Activated CD4-positive, alpha-beta T cell treated with anti-CD3 and anti-CD28 coated beads, Interleukin-2, amount 10 ng/mL, durations not matched to agents 24 days and 14 days (primary cell): ENCODE measurements at regions not wholly inside any gene's neighbourhood (a gene's known extent, or its start where the extent isn't known, plus 50 kb on each side); places are given as distances from the start of the nearest gene placed in this dataset.

Source experiments
- DNase-seq: peaks from one replicate; pipeline ENCODE4 v3.0.0; 2022
- H3K27ac Mint-ChIP-seq: one replicate; pipeline ENCODE4 v1.8.0; 2022; ENCODE audit warnings: mild to moderate bottlenecking, mixed read lengths
- H3K27me3 Mint-ChIP-seq: one replicate; pipeline ENCODE4 v1.8.0; 2022; ENCODE audit warnings: mixed read lengths
- H3K36me3 Mint-ChIP-seq: one replicate; pipeline ENCODE4 v1.8.0; 2022; ENCODE audit warnings: low read depth, mild to moderate bottlenecking, mixed read lengths
- H3K4me1 Mint-ChIP-seq: one replicate; pipeline ENCODE4 v1.8.0; 2021; ENCODE audit warnings: mixed read lengths
- H3K4me3 Mint-ChIP-seq: one replicate; pipeline ENCODE4 v1.8.0; 2022; ENCODE audit warnings: mild to moderate bottlenecking, moderate library complexity, mixed read lengths
- H3K9me3 Mint-ChIP-seq: one replicate; pipeline ENCODE4 v1.8.0; 2021; ENCODE audit warnings: mixed read lengths
- intact Hi-C: fragments of 100-400 bp; cut with micrococcal nuclease; formaldehyde crosslinking; loops from one replicate; pipeline ENCODE4 v1.15.1; 2023

DNA sequence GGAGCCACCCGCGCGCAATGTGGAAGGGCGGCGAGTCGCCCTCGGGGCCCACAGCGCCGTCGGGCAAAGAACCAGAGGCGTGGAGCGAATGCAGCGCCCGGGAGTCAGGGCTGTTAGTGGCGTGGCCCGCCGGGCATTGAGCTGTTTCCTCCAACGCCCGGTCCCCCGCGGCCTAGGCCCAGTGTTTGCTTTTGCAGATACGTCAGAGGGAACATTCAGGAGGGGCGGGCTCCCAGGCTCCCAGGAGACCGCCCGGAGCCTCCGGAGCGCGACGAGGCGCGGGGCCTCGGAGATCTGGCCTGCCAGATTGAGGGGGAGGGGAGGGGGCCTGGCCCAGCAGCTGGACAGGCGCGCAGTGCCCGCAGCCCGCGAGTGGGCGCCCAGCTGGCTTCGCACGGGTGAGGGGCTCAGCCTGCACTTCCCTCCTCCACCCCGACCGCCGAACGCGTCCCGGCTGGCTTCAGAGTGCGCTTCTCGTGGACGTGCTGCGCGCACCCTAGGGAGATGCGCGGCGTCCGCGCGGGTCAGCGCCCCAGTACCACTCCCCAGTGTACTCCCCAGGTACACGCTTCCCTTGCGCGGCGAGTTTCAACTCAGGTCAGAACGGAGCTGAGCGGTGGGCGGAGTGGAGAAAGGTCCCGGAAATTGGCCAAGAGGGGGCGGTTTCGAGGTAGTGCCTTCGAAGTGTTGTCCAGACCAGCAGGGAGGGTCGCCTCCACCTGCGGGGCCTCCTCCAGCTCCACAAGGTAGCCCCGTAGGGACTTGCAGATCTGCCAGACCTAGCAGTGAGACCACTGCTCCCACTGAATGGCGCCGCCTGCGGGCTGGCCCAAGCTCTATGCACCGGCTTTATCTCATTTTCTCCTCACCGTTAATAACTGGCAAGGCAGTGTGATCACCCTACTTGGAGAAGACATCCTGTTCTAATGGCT, 130.4 kb downstream of the TMEM174 start:
- H3K27me3 Mint-ChIP-seq = peaks cover 81% of the 10 kb centered on the region
- peaks cover 17% of the 10 kb centered on the region for H3K9me3 Mint-ChIP-seq
- no peak overlapping the region for H3K27ac Mint-ChIP-seq
- intact Hi-C loops = loop anchor here (2.0 kb wide), 1 partner anchor 77 kb away; no protein-coding TSS in a partner anchor
- no peak for DNase-seq
- no peaks in the 10 kb centered on the region for H3K4me1 Mint-ChIP-seq
- H3K4me3 Mint-ChIP-seq = no peak overlapping the region
- peaks cover 2% of the 10 kb centered on the region for H3K36me3 Mint-ChIP-seq

DNA sequence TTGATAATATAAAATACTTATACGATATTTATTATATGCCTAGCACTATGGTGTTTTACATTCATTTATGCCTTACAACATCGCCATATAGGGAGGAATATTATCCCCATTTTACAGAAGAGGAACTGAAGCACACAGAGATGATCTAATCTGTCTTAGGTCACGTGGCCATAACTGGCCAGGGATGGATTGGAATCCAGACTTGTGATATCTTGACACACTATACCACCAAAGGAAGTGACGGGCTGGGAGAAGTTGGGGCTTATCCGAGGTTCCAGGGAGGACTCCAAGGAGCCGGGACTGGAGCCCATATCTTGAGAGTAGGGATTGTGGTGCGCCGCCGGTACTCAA, 129.8 kb downstream of the TMEM174 start:
- peaks cover 17% of the 10 kb centered on the region for H3K9me3 Mint-ChIP-seq
- peaks cover 78% of the 10 kb centered on the region for H3K27me3 Mint-ChIP-seq
- H3K4me1 Mint-ChIP-seq = no peaks in the 10 kb centered on the region
- no peak overlapping the region for H3K27ac Mint-ChIP-seq
- no peak for DNase-seq
- H3K4me3 Mint-ChIP-seq = no peak overlapping the region
- intact Hi-C loops = loop anchor here (2.0 kb wide), 1 partner anchor 78 kb away; no protein-coding TSS in a partner anchor
- peaks cover 2% of the 10 kb centered on the region for H3K36me3 Mint-ChIP-seq

DNA sequence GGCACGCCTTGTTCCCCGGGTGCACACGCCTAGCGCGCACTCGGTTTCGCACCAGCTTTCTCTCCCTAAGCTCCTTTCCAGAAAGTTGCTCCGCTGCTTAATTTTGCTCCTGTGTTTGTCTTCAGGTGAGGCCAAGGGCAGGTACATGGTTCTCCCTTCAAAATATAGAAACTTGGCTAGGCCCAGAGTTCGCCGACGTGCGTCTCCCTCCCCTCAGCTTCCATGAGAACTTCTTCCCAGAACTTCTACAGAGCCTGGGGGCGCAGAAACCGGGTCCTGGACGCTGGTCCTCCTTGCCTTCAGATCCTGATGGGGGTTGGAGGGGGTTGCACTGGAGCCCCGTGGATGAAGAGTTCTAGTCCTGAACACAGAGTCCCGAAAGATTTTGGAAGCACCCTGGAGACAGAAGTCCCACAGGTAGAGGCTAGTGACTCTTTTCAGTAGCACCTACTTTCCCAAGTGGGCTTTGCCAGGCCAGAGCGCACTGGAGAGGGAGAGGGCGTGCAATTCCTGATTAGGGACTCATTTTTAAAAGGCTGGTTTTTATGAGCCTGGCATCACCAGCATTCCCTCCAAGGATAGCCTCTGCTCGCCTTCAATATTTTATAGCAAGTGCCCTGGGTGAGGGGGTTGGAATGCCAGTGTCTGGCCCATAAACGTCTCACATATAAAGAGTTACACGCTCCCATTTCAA, 128.4 kb downstream of the TMEM174 start:
- H3K36me3 Mint-ChIP-seq = peaks cover 6% of the 10 kb centered on the region
- no peaks in the 10 kb centered on the region for H3K4me1 Mint-ChIP-seq
- H3K27me3 Mint-ChIP-seq = peaks cover 83% of the 10 kb centered on the region
- DNase-seq = no peak
- intact Hi-C loops = loop anchor here (2.0 kb wide), 1 partner anchor 69 kb away; no protein-coding TSS in a partner anchor
- H3K9me3 Mint-ChIP-seq = peaks cover 17% of the 10 kb centered on the region
- no peak overlapping the region for H3K27ac Mint-ChIP-seq
- H3K4me3 Mint-ChIP-seq = no peak overlapping the region

DNA sequence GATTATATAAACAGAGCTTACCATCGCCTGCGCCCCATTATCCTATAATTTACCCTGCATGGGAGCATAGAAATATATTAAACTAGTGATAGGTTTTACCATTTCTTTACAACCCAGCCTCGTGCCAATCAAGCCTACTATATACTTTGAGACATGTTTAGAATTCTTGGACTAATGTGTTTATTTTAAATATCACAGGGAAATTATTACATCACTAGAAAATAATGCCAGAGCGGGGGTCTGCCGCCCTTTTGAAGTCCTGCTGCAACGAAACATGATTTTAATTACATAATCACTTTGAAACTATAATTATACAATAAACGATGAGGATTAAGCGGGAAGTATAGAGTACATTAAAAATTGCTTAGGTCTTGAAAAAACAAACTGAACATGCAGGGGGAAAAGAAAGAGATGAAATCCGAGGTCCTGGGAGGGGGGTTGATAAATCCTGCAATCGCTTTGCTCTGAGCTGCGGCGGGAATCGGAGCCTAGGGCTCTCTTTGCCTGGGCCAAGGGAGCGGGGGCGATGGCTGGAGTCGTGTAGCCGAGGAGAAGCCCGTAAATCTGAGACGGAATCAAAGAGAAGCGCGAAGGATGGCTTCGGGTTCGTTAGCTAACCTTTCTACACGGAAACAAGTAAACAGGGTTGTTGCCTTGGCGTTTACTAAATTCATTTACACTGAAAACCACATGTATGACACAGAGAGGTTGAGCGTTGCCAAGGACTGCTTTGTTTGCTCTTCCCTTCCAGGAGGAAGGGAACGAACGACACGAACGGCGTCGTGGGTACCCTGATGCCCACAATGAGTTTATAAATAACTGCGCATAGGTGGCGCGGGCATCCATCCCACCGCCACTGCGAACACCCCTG, 127.6 kb downstream of the TMEM174 start:
- H3K4me1 Mint-ChIP-seq = no peaks in the 10 kb centered on the region
- no peak for DNase-seq
- no peak overlapping the region for H3K4me3 Mint-ChIP-seq
- H3K36me3 Mint-ChIP-seq = peaks cover 6% of the 10 kb centered on the region
- peaks cover 84% of the 10 kb centered on the region for H3K27me3 Mint-ChIP-seq
- intact Hi-C loops = loop anchor here (1.0 to 2.0 kb wide), 2 partner anchors 68 to 148 kb away; partner anchors contain the start of gene FOXD1
- H3K27ac Mint-ChIP-seq = peak overlapping the region; percentile 31
- peaks cover 17% of the 10 kb centered on the region for H3K9me3 Mint-ChIP-seq

DNA sequence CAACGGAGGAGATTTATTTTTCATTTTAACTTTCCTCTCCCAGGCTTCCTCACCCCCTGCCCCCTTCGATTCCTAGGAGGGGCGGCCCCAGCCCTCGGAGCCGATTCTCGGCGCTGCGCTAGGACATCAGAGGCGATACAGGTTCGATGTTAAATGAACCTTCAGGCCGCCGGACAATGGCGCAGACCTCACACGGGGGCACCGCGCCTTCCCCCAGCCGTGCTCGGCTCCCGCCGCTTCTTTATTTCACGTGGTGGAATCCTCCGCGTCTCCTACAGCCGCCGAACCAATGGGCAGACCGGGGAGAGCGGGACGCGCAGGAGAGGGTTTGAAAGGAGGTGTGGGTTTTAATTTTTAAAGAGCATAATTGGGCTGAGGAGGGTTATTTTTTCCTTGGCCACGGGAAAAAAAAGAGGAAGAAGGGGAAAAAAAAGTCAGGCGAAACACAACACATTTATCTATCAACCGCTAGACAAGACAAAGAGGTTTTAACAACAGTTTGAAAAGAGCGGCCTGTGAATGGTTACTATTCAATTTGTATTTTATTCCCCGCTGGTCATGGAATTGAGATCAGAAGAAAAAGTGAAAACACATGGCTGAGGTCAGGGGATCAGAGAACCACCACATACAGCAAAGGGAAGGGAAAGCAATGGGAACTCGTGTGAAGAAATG, 126.8 kb downstream of the TMEM174 start:
- peaks cover 6% of the 10 kb centered on the region for H3K36me3 Mint-ChIP-seq
- intact Hi-C loops = loop anchor here (1.0 to 2.0 kb wide), 2 partner anchors 67 to 148 kb away; partner anchors contain the start of gene FOXD1
- no peaks in the 10 kb centered on the region for H3K4me1 Mint-ChIP-seq
- DNase-seq = no peak
- peak overlapping the region; percentile 52 for H3K27ac Mint-ChIP-seq
- no peak overlapping the region for H3K4me3 Mint-ChIP-seq
- peaks cover 84% of the 10 kb centered on the region for H3K27me3 Mint-ChIP-seq
- H3K9me3 Mint-ChIP-seq = peaks cover 17% of the 10 kb centered on the region

DNA sequence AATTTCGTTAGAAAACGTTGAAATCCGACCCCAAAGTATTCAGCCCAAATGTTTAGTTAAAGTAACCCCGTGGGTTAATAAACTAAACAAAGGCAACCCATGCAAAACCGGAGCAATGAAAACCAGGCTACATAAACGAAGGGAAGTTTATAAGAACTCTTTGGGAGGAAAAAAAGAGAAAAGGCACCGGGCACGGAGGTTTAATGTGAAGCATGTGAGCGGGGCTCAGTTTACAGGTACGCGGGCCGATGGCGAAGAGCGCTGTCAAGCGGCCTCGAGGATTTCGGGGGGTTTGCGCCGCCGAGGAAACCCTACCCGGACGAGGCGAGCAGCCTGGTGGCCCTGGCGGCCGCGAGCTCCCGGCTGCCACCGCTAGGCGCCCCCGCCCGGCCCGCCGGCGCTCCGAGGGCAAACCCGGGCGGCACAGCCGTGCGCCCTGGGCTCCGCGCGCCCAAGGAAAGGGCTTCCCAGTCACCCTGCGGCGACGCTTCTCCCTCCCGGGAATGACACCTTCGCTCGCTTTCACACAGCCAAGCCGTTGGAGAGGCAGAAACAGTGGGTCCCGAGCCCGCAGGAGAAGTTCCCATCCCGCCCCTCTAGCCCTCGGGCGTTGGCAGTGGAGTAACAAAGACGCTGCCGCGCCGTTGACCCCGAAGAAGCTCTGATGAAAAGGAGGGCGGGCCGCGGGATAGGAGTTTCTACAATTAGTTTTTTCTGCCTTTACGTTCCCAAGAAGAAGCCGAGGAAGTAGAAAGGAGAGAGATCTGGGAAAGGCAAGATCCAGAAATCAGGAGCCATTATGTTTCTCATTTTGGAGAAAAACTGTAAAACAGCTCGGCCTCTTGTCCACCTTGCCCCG, 126.0 kb downstream of the TMEM174 start:
- Mint-ChIP-seq H3K4me3 (no peak overlapping the region), H3K27ac (peak overlapping the region; percentile 53), H3K4me1 (no peaks in the 10 kb centered on the region), H3K27me3 (peaks cover 83% of the 10 kb centered on the region), H3K9me3 (peaks cover 17% of the 10 kb centered on the region), H3K36me3 (peaks cover 6% of the 10 kb centered on the region)
- peak; percentile 57 for DNase-seq
- intact Hi-C loops = no loop called here

DNA sequence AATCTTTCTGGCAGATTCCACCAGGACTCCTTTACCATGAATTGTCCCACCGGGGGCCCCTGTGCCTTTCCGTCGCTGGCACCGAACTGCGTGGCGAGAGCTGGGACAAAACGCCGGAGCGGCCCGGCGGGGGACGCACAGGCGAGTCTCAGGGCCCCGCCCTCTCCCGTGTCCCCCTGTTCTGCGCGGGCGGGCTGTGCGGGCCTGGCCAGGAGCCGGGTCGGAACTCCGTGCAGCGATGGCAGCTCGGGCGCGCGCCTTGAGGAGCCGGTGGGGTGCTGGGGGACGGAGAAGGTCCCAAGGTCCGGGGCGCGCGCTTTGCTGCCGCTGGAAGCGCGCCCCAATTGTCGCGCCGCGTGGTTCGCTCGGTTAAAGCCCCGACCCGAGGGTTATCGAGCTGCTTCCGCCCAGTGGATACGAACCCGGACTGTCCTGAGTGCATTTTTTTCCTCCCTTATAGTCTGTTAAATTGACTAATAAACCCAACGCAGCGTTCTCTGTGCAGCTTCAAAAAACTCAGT, 125.3 kb downstream of the TMEM174 start:
- intact Hi-C loops = no loop called here
- Mint-ChIP-seq H3K27ac (no peak overlapping the region), H3K27me3 (peaks cover 77% of the 10 kb centered on the region), H3K4me3 (no peak overlapping the region), H3K4me1 (no peaks in the 10 kb centered on the region), H3K9me3 (peaks cover 17% of the 10 kb centered on the region), H3K36me3 (peaks cover 6% of the 10 kb centered on the region)
- DNase-seq = no peak

DNA sequence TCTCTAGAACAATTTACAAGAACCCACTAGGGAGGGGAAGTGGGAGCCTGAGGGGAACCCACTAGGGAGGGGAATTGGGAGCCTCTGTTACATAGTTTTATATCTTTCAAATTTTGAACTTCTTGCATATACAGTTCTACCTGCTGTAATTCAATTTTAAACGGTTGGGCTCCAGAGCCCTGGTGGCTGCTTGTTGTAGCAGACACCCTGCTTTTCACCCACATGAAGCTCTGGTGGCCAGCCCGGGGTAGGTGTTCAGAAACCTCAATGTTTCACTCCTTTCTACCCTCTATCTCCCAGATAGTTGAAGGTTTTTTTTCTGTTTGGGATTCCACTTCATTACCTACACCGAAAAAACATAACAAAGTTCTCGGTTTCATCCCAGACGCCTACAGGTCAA, 124.4 kb downstream of the TMEM174 start:
- no peak overlapping the region for H3K4me3 Mint-ChIP-seq
- H3K27me3 Mint-ChIP-seq = peaks cover 77% of the 10 kb centered on the region
- peaks cover 17% of the 10 kb centered on the region for H3K9me3 Mint-ChIP-seq
- intact Hi-C loops = no loop called here
- peaks cover 6% of the 10 kb centered on the region for H3K36me3 Mint-ChIP-seq
- no peak overlapping the region for H3K27ac Mint-ChIP-seq
- no peak for DNase-seq
- no peaks in the 10 kb centered on the region for H3K4me1 Mint-ChIP-seq

DNA sequence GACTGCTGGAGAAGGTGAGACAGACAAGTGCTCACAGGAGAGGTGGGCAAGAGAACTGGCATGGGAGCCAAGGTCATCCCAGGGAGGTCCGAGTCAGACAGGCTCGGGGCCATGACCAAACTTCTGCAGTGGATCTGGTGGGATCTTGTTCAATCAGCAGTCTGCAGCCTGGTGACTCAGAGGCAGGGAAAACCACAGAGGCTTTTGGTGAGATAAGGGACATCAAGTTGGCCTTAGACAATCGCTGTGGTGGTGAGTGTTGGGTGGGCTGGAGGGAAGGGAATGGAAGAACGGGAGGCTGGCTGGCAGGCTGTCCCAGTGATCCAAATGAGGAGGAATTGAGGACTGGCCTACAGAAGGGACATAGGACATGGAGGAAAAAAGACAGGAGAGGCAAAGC, 123.8 kb downstream of the TMEM174 start:
- Mint-ChIP-seq H3K27ac (no peak overlapping the region), H3K27me3 (peaks cover 76% of the 10 kb centered on the region), H3K36me3 (peaks cover 6% of the 10 kb centered on the region), H3K4me3 (no peak overlapping the region), H3K9me3 (peaks cover 13% of the 10 kb centered on the region), H3K4me1 (no peaks in the 10 kb centered on the region)
- DNase-seq = no peak
- intact Hi-C loops = no loop called here

DNA sequence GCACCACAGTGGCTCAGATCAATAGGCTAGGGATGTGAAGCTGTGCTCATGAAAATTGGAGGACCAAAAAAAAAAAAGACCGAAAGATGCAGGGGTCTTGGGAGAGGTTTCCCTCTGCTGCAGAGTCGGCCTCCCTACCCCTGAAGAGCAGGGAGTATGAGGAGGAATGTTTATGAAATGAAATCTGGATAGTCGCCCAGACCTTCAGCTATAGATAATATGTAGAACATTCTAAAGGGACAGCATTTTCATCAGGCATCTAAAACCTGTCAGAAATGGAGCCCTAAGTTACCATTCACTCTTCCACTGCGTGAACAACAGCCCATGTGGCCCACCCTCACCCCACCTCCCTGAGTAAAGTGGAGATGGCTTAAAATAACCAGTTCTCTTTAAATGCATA, 122.9 kb downstream of the TMEM174 start:
- peaks cover 75% of the 10 kb centered on the region for H3K27me3 Mint-ChIP-seq
- peaks cover 12% of the 10 kb centered on the region for H3K9me3 Mint-ChIP-seq
- no peak overlapping the region for H3K27ac Mint-ChIP-seq
- H3K4me1 Mint-ChIP-seq = no peaks in the 10 kb centered on the region
- intact Hi-C loops = no loop called here
- peaks cover 6% of the 10 kb centered on the region for H3K36me3 Mint-ChIP-seq
- no peak for DNase-seq
- H3K4me3 Mint-ChIP-seq = no peak overlapping the region

DNA sequence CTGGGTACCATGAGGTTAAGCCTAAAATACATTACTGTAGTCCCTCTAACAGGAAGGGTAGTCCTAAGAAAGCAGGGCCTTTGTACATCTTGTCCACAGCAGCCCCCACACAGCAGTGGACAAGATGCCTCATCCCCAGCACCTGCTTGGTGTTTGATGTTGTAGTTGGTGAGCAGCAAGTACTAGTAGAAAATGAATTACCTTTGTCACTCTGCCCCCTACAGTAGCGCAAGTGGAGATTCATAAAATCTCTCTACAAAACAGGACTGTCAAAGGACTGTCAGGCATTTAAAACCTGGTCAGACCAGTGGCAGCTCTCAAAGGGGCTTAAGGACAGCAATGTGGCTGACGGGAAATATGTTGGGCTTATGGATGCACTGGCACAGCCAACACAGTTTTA, 122.5 kb downstream of the TMEM174 start:
- Mint-ChIP-seq H3K27me3 (peaks cover 71% of the 10 kb centered on the region), H3K36me3 (peaks cover 6% of the 10 kb centered on the region), H3K27ac (no peak overlapping the region), H3K9me3 (peaks cover 7% of the 10 kb centered on the region), H3K4me1 (no peaks in the 10 kb centered on the region), H3K4me3 (no peak overlapping the region)
- DNase-seq = no peak
- intact Hi-C loops = no loop called here

DNA sequence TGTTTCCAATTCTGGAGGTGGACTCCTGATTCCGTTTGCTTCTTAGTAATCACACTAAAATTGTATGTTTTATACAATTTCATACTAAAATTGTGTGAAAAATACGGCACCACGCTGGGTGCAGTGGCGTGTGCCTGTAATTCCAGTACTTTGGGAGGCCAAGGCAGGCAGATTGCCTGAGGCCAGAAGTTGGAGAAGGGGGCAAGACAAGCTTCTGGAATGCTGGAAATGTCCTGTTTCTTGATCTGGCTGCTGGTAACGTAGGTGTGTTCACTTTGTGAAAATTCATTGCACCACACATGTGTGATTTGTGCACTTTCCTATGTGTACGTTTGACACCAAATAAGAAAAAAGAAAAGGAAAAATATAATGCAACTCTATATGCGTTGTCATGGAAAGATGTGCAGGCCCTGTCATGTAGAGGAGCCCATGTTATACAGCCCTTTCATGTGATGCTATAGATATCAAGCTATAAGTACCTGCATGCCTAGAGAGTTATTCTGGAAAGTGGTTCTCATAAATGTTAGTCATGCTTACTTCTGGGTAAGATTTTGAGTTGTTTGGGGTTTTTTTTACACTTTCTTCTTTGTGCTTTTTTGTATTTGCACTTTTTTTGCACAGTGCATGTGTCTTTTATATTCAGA, 119.9 kb downstream of the TMEM174 start:
- peaks cover 6% of the 10 kb centered on the region for H3K9me3 Mint-ChIP-seq
- peaks cover 63% of the 10 kb centered on the region for H3K27me3 Mint-ChIP-seq
- no peak overlapping the region for H3K27ac Mint-ChIP-seq
- intact Hi-C loops = no loop called here
- no peak for DNase-seq
- H3K36me3 Mint-ChIP-seq = peaks cover 5% of the 10 kb centered on the region
- H3K4me3 Mint-ChIP-seq = no peak overlapping the region
- no peaks in the 10 kb centered on the region for H3K4me1 Mint-ChIP-seq
